ENCODE measurements at regions not wholly inside any gene's neighbourhood (a gene's known extent, or its start where the extent isn't known, plus 50 kb on each side); places are given as distances from the start of the nearest gene placed in this dataset.

DNA sequence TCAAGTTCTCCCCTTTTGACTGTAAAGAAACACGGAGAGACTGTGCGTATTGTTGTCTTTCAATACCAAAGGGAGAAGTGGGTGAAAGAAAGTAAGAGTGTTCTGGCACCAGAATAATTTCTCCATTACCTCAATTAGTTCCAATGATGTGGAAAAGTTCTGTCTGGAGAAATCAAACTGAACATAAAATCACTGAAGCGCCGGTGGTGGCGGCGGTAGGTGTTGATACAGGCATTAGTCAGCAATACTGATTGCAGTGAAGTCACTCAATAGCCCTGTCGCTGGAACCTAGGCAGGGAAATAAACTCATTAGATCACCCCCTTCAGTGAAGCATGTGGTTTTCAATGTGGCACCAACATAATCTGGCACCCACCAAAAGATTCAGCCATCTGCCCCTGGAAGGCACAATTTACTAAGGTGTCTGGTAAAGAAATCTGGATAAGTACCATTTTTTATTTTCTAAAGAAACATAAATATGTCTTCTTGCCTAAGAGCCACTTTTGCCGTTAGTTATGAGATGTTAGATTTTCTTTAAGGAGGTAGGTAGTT lies 274.2 kb upstream of the SOX9 start:
- Mint-ChIP-seq H3K27ac (ENCODE audit: unreplicated experiment) (no peak overlapping the region), H3K27me3 (ENCODE audit: unreplicated experiment) (peaks cover 2% of the 10 kb centered on the region), H3K4me1 (ENCODE audit: low read depth, unreplicated experiment) (no peaks in the 10 kb centered on the region), H3K4me3 (ENCODE audit: unreplicated experiment) (no peak overlapping the region), H3K36me3 (ENCODE audit: unreplicated experiment) (no peaks in the 10 kb centered on the region), H3K9me3 (ENCODE audit: unreplicated experiment) (no peaks in the 10 kb centered on the region)
- DNase-seq, result no peak
- TF ChIP-seq, protein P1, sequence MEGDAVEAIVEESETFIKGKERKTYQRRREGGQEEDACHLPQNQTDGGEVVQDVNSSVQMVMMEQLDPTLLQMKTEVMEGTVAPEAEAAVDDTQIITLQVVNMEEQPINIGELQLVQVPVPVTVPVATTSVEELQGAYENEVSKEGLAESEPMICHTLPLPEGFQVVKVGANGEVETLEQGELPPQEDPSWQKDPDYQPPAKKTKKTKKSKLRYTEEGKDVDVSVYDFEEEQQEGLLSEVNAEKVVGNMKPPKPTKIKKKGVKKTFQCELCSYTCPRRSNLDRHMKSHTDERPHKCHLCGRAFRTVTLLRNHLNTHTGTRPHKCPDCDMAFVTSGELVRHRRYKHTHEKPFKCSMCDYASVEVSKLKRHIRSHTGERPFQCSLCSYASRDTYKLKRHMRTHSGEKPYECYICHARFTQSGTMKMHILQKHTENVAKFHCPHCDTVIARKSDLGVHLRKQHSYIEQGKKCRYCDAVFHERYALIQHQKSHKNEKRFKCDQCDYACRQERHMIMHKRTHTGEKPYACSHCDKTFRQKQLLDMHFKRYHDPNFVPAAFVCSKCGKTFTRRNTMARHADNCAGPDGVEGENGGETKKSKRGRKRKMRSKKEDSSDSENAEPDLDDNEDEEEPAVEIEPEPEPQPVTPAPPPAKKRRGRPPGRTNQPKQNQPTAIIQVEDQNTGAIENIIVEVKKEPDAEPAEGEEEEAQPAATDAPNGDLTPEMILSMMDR (IDR thresholded peaks at IDR 0.05; ENCODE audit: partially characterized antibody, unreplicated experiment), result no peak

DNA sequence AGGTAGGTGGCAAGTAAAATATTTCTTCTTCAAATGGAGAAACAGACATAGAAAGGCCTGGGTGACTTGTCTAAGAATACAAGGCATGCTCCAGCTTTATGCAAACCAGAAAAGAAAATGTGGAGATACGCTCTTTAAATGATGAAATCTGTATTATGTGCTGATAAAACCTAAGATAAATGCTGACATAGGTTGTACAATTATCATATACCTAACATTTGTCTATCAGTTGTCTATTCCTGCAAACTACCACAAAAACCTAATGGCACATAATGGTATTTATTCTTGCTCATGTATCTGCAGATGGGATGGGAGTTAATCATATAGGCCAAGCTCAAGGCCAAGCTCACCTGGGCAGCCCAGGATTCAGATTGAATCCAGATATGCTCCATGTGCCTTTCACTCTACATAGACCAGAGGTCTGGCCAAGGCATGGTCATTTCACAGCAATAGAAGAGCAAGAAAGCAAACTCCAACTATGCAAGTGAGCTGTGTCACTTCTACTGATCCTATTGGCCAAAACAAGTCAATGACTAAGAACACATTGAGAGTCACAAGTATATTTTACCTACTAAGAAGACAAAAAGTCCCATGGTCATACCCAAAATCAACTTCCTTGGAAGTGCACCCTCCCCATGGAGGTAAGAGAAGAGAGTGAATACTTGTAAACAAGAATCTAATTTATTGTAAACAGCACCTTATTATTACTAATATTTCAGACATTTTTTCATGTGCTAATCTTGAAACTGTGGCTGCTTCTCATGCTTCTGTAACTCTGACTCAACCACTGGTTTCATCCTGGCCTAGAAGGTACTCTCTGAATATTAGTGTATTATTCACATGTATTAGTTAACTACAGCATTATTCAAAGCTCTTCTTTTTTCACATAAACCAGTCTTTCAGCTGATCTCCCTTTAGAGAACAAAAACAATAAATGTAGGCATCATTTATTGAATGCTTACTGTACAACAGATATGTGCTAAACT lies 270.7 kb upstream of the SOX9 start:
- Mint-ChIP-seq H3K4me3 (ENCODE audit: unreplicated experiment) (no peak overlapping the region), H3K4me1 (ENCODE audit: low read depth, unreplicated experiment) (peaks cover 4% of the 10 kb centered on the region), H3K9me3 (ENCODE audit: unreplicated experiment) (no peaks in the 10 kb centered on the region), H3K36me3 (ENCODE audit: unreplicated experiment) (no peaks in the 10 kb centered on the region), H3K27me3 (ENCODE audit: unreplicated experiment) (no peaks in the 10 kb centered on the region), H3K27ac (ENCODE audit: unreplicated experiment) (no peak overlapping the region)
- no peak for DNase-seq
- TF ChIP-seq, protein P1 (IDR thresholded peaks at IDR 0.05; ENCODE audit: partially characterized antibody, unreplicated experiment), result no peak

DNA sequence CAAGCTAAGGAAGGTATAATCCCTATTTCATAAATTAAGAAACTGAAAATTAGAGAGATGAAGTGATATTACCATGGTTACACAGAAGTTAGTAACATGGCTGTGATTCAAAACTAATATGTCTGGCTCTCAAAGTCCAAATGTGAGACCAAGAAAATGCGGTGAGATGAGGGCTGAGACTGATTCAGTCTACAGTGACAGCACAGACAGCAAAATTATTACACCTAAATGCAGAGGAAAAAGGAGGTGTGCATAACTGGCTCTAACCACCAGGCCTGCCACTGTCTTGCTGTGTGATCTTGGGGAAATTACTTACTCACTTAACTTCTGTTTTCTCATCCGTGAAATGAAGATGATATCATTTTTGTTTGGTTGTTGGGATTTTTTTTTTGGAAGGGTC lies 270.0 kb upstream of the SOX9 start:
- no peaks in the 10 kb centered on the region for H3K9me3 Mint-ChIP-seq (ENCODE audit: unreplicated experiment)
- TF ChIP-seq, protein P1 (IDR thresholded peaks at IDR 0.05; ENCODE audit: partially characterized antibody, unreplicated experiment), result no peak
- H3K4me1 Mint-ChIP-seq (ENCODE audit: low read depth, unreplicated experiment), result peaks cover 6% of the 10 kb centered on the region
- H3K27ac Mint-ChIP-seq (ENCODE audit: unreplicated experiment), result no peak overlapping the region
- H3K27me3 Mint-ChIP-seq (ENCODE audit: unreplicated experiment), result no peaks in the 10 kb centered on the region
- DNase-seq, result no peak
- no peaks in the 10 kb centered on the region for H3K36me3 Mint-ChIP-seq (ENCODE audit: unreplicated experiment)
- no peak overlapping the region for H3K4me3 Mint-ChIP-seq (ENCODE audit: unreplicated experiment)

DNA sequence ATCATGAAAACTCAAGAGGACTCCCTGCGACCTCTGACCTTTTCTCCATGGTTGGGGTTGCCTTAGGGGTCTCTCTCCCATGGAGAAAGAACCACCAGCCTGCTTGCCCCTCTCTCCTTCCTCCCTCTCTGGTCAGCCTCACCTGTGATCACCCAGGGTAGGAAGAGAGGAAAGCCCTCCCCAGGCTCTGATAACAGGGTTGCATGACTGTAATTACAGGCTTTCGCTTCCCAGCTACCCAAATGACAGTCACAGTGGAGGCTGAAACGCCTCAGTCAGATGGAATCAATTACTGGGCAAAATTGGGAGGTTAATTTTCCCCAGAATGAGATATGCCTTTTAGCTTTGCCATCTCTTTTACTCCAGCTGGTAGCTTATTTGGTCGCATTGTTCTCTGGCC lies 265.8 kb upstream of the SOX9 start:
- H3K27me3 Mint-ChIP-seq (ENCODE audit: unreplicated experiment), result no peaks in the 10 kb centered on the region

More for the DNA sequence above, 265.8 kb upstream of the SOX9 start:
- H3K4me3 Mint-ChIP-seq (ENCODE audit: unreplicated experiment), result no peak overlapping the region
- H3K36me3 Mint-ChIP-seq (ENCODE audit: unreplicated experiment), result no peaks in the 10 kb centered on the region
- TF ChIP-seq, protein P1 (IDR thresholded peaks at IDR 0.05; ENCODE audit: partially characterized antibody, unreplicated experiment), result no peak
- no peak for DNase-seq
- H3K4me1 Mint-ChIP-seq (ENCODE audit: low read depth, unreplicated experiment), result peaks cover 6% of the 10 kb centered on the region
- no peak overlapping the region for H3K27ac Mint-ChIP-seq (ENCODE audit: unreplicated experiment)
- no peaks in the 10 kb centered on the region for H3K9me3 Mint-ChIP-seq (ENCODE audit: unreplicated experiment)

Data from glutamatergic neuron (in vitro differentiated cells).